Right lobe of liver (tissue), 6 donors: ENCODE measurements at regions not wholly inside any gene's neighbourhood (a gene's known extent, or its start where the extent isn't known, plus 50 kb on each side); places are given as distances from the start of the nearest gene placed in this dataset.
"Not testable (repeated sequence)": the region's sequence is repeated elsewhere in the genome, so short reads cannot be mapped to it uniquely, and the experiment has no call there.

Experiments
- ATAC-seq, 4 donors: fragments of 200-7000 bp; cut with Tn5 transposase; one replicate each; pipeline ENCODE4 v1.9.1; 2020; ENCODE audit warnings: mild to moderate bottlenecking in 4 of 4, moderate library complexity in 4 of 4
- DNase-seq, 3 donors: peaks; one replicate each; pipeline ENCODE4 v3.0.0-alpha.2; 2020
- H3K27ac ChIP-seq, 3 donors: fragments of 200-600 bp; one replicate each; pipeline ENCODE4 v1.8.0; 2022
- H3K27me3 ChIP-seq, 2 donors: fragments of 200-600 bp; one replicate each; pipeline ENCODE4 v1.8.0; 2022
- H3K36me3 ChIP-seq, 4 donors: fragments of 200-600 bp; sonication (generic) in 1 of 4; one replicate each; pipeline versions ENCODE4 v1.5.1 to v1.8.0; 2017 to 2022; ENCODE audit warnings: control low read depth in 1 of 4
- H3K4me1 ChIP-seq, 4 donors: fragments of 200-600 bp; sonication (generic) in 1 of 4; one replicate each; pipeline versions ENCODE4 v1.5.1 to v1.8.0; 2017 to 2022; ENCODE audit warnings: control low read depth in 1 of 4
- H3K4me3 ChIP-seq, 3 donors: fragments of 200-600 bp; one replicate each; pipeline ENCODE4 v1.8.0; 2022
- H3K9me3 ChIP-seq, 4 donors: fragments of 200-600 bp; sonication (generic) in 1 of 4; one replicate each; pipeline versions ENCODE4 v1.5.1 to v1.8.0; 2017 to 2022; ENCODE audit warnings: control low read depth in 1 of 4
- CTCF ChIP-seq, 4 donors: fragments of 200-600 bp in 3 of 4; fragments of 450-650 bp in 1 of 4; IDR thresholded peaks; one replicate each; pipeline versions ENCODE4 v1.5.1 to v1.8.0; 2016 to 2022; ENCODE audit warnings: antibody characterized with exemption in 4 of 4, mild to moderate bottlenecking in 2 of 4
- WGBS: methylation state at CpG from one replicate; pipeline ENCODE4 v1.1.6; 2018; ENCODE audit warnings: low coverage, low lambda C conversion rate; ENCODE audit not compliant: insufficient coverage; ENCODE audit errors: missing lambda C conversion rate; 5-methylcytosine and 5-hydroxymethylcytosine counted together
- intact Hi-C, 2 donors: fragments of 100-400 bp; cut with DNase I; formaldehyde crosslinking; loops; one replicate each; pipeline versions ENCODE4 v1.11.2 to v1.14.1; 2022
- donor health status: DM: no; HTN: yes; CAD: no.
- donor health status: DM: no; HTN: no; CAD: no.
- donor health status: DM: no; HTN: no; CAD: no.
- donor health status: DM: no; HTN: yes; CAD: no.
- donor health status: DM: no; HTN: yes; CAD: no.

GRCh38 chr2:89935436-89935835 lies 1244.0 kb downstream of the RPIA start:
- H3K27ac ChIP-seq, ATAC-seq, H3K9me3 ChIP-seq, H3K36me3 ChIP-seq, H3K27me3 ChIP-seq, H3K4me3 ChIP-seq, DNase-seq, intact Hi-C loops, H3K4me1 ChIP-seq: not testable (repeated sequence)
- WGBS = 34% methylated on average over 2 of the region's 2 CpGs

- H3K4me1 ChIP-seq, H3K27me3 ChIP-seq, H3K9me3 ChIP-seq, intact Hi-C loops, H3K36me3 ChIP-seq, DNase-seq, H3K27ac ChIP-seq, H3K4me3 ChIP-seq, ATAC-seq: not testable (repeated sequence)
- 28% methylated on average over 2 of the region's 2 CpGs for WGBS
These were observed 1244.5 kb downstream of the RPIA start for GRCh38 chr2:89936011-89936410.

- DNase-seq, ATAC-seq, H3K4me3 ChIP-seq, H3K9me3 ChIP-seq, H3K36me3 ChIP-seq, H3K27ac ChIP-seq, H3K27me3 ChIP-seq, intact Hi-C loops, H3K4me1 ChIP-seq: not testable (repeated sequence)
These were observed 1245.1 kb downstream of the RPIA start for GRCh38 chr2:89936559-89936958.

- H3K36me3 ChIP-seq, H3K27ac ChIP-seq, intact Hi-C loops, H3K4me1 ChIP-seq, DNase-seq, H3K27me3 ChIP-seq, H3K9me3 ChIP-seq, H3K4me3 ChIP-seq: not testable (repeated sequence)
- peak in 3 of 4 donors; percentile 17 to 35 (median 20) for TF ChIP-seq CTCF (IDR thresholded peaks at IDR 0.05)
- ATAC-seq = peak; percentile 68 to 85 (median 74)
- WGBS = 0% methylated on average over 1 of the region's 5 CpGs
These were observed 1247.3 kb downstream of the RPIA start for GRCh38 chr2:89938756-89939155.

- DNase-seq, H3K27me3 ChIP-seq, H3K4me3 ChIP-seq, H3K4me1 ChIP-seq, H3K27ac ChIP-seq, H3K36me3 ChIP-seq, H3K9me3 ChIP-seq, intact Hi-C loops: not testable (repeated sequence)
- ATAC-seq = peak in 3 of 4 donors; percentile 45 to 61 (median 45)
- no CpG with 5 or more reads among the region's 6 CpGs for WGBS
These were observed 1252.8 kb downstream of the RPIA start for GRCh38 chr2:89944267-89944666.

GRCh38 chr2:89945004-89945616 lies 1253.6 kb downstream of the RPIA start:
- H3K4me1 ChIP-seq, H3K27me3 ChIP-seq, intact Hi-C loops, H3K36me3 ChIP-seq, DNase-seq, H3K9me3 ChIP-seq, H3K4me3 ChIP-seq, H3K27ac ChIP-seq: not testable (repeated sequence)
- no CpG with 5 or more reads among the region's 6 CpGs for WGBS
- peak in 1 of 4 donors; percentile 47 for ATAC-seq

- ATAC-seq, intact Hi-C loops, H3K27me3 ChIP-seq, H3K27ac ChIP-seq, H3K4me3 ChIP-seq, H3K4me1 ChIP-seq, DNase-seq, H3K36me3 ChIP-seq, H3K9me3 ChIP-seq: not testable (repeated sequence)
- 35% methylated on average over 3 of the region's 3 CpGs for WGBS
These were observed 1255.8 kb downstream of the RPIA start for GRCh38 chr2:89947208-89947815.

GRCh38 chr2:89948102-89948501 lies 1256.6 kb downstream of the RPIA start:
- ATAC-seq, H3K36me3 ChIP-seq, intact Hi-C loops, H3K4me3 ChIP-seq, H3K27me3 ChIP-seq, DNase-seq, H3K9me3 ChIP-seq, H3K27ac ChIP-seq, H3K4me1 ChIP-seq: not testable (repeated sequence)
- no CpG with 5 or more reads among the region's 3 CpGs for WGBS

- WGBS = 0% methylated on average over 1 of the region's 2 CpGs
- ATAC-seq, DNase-seq, intact Hi-C loops, H3K4me3 ChIP-seq, H3K27ac ChIP-seq, H3K36me3 ChIP-seq, H3K4me1 ChIP-seq, H3K27me3 ChIP-seq, H3K9me3 ChIP-seq: not testable (repeated sequence)
These were observed 1259.3 kb downstream of the RPIA start for GRCh38 chr2:89950807-89951206.
